Mammary epithelial cell (primary cell): ENCODE measurements at regions not wholly inside any gene's neighbourhood (a gene's known extent, or its start where the extent isn't known, plus 50 kb on each side); places are given as distances from the start of the nearest gene placed in this dataset.

ENCODE experiments used
- EZH2 ChIP-seq: IDR thresholded peaks from 2 replicates; pipeline ENCODE4 v1.6.1; 2012; ENCODE audit warnings: low read length, inconsistent platforms, borderline replicate concordance
- TF ChIP-seq, protein P1 (sequence below), 2 donors: IDR thresholded peaks in 1 of 2; conservative IDR thresholded peaks in 1 of 2; 2 replicates each; pipeline ENCODE4 v1.5.1; 2011 to 2012; ENCODE audit warnings: inconsistent platforms in 2 of 2, low read length in 2 of 2, mild to moderate bottlenecking in 2 of 2, control low read depth in 1 of 2, low read depth in 1 of 2; ENCODE audit not compliant: insufficient read depth in 1 of 2; ENCODE audit errors: extremely low read depth in 1 of 2

DNA sequence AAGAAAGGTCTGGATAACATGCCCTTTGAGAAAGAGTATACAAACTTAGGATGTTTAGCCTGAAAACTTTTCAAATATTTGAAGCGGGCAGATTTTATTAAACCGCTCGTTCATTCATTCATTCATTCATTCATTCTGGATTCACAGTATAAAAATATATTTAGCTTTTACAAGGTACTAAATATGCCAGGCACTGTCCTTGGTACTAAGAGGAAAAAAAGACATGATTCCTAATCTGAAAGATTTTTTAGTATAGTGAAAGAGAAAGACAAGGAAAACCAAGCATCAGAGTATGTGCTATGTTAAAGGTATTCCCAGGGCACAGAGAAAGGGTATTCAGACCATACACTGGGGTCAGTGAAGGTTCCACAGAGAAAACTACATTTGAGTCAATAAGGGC is 299.7 kb downstream of the BCAT1 start:
- TF ChIP-seq EZH2 = no peak
- TF ChIP-seq, protein P1, sequence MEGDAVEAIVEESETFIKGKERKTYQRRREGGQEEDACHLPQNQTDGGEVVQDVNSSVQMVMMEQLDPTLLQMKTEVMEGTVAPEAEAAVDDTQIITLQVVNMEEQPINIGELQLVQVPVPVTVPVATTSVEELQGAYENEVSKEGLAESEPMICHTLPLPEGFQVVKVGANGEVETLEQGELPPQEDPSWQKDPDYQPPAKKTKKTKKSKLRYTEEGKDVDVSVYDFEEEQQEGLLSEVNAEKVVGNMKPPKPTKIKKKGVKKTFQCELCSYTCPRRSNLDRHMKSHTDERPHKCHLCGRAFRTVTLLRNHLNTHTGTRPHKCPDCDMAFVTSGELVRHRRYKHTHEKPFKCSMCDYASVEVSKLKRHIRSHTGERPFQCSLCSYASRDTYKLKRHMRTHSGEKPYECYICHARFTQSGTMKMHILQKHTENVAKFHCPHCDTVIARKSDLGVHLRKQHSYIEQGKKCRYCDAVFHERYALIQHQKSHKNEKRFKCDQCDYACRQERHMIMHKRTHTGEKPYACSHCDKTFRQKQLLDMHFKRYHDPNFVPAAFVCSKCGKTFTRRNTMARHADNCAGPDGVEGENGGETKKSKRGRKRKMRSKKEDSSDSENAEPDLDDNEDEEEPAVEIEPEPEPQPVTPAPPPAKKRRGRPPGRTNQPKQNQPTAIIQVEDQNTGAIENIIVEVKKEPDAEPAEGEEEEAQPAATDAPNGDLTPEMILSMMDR (conservative IDR thresholded peaks at IDR 0.05 in 1 of 2, IDR thresholded peaks at IDR 0.05 in 1 of 2; ENCODE audit: extremely low read depth in 1 of 2, insufficient read depth in 1 of 2, low read depth in 1 of 2, low read length in 2 of 2) = no peak
